ENCODE measurements at regions not wholly inside any gene's neighbourhood (a gene's known extent, or its start where the extent isn't known, plus 50 kb on each side); places are given as distances from the start of the nearest gene placed in this dataset.
"Not testable (repeated sequence)": the region's sequence is repeated elsewhere in the genome, so short reads cannot be mapped to it uniquely, and the experiment has no call there.

DNA sequence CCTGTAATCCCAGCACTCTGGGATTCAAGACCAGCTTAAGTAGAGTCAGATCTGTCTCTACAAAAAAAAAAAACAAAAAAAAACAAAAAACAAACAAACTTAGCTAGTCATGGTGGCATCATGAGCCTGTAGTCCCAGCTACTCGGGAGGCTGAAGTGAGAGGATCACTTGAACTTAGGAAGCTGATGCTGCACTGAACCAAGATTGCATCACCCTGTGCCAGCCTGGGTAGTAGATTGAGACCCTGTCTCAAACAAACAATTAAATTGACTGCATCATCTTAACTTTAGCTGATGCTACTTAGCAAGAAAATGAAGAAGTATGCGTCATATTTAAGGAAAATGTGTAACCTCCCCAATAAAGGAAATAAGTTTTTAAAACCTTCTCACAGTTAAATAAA is 136.6 kb upstream of the ATXN7L3B start:
- no peak for DNase-seq

GRCh38 chr12:74401966-74402365 is 135.7 kb upstream of the ATXN7L3B start:
- Histone ChIP-seq H3K4me3 (ENCODE audit: control extremely low read depth in 1 of 5, extremely low read depth in 1 of 5, insufficient read depth in 1 of 5, low read depth in 2 of 5, low read length in 4 of 5) (no peak overlapping the region), H3K27me3 (replicated peaks in 1 of 4; ENCODE audit: control extremely low read depth in 1 of 4, control insufficient read depth in 3 of 4, insufficient read depth in 4 of 4, low read length in 3 of 4) (no peaks in the 10 kb centered on the region), H3K9me3 (ENCODE audit: control extremely low read depth in 1 of 3, control insufficient read depth in 2 of 3, insufficient read depth in 1 of 3, low read length in 2 of 3) (no peaks in the 10 kb centered on the region), H2AFZ (ENCODE audit: insufficient read depth, low read depth, low read length, poor library complexity, severe bottlenecking) (no peak overlapping the region), H3K4me1 (ENCODE audit: control insufficient read depth in 2 of 2, insufficient read depth in 2 of 2, low read length in 2 of 2) (no peaks in the 10 kb centered on the region), H3K36me3 (replicated peaks in 1 of 2; ENCODE audit: control extremely low read depth in 1 of 2, control insufficient read depth in 1 of 2, extremely low read depth in 1 of 2, insufficient read depth in 2 of 2, low read length in 1 of 2) (no peaks in the 10 kb centered on the region), H3K79me2 (ENCODE audit: control insufficient read depth, insufficient read depth, low read length) (no peaks in the 10 kb centered on the region), H4K20me1 (ENCODE audit: control insufficient read depth, insufficient read depth, low read length, poor library complexity, severe bottlenecking) (no peaks in the 10 kb centered on the region), H3K4me2 (replicated peaks; ENCODE audit: low read depth, low read length, poor library complexity, severe bottlenecking) (no peak overlapping the region), H3K9ac (ENCODE audit: low read length) (no peak overlapping the region), H3K27ac (ENCODE audit: low read length in 2 of 2) (no peak overlapping the region)
- Mint-ChIP-seq H3K4me3 (no peak overlapping the region), H3K27ac (no peak overlapping the region), H3K9me3 (ENCODE audit: insufficient read depth) (no peaks in the 10 kb centered on the region), H3K27me3 (no peaks in the 10 kb centered on the region), H3K4me1 (no peaks in the 10 kb centered on the region)
- ATAC-seq (ENCODE audit: low read depth) = no peak
- no peak for TF ChIP-seq CTCF (IDR thresholded peaks at IDR 0.05)
- no peak for TF ChIP-seq EZH2 (IDR thresholded peaks at IDR 0.05; ENCODE audit: borderline replicate concordance, insufficient read depth, low read depth, low read length, poor library complexity, severe bottlenecking)
- intact Hi-C loops (cut with micrococcal nuclease) = no loop called here
- POLR2A ChIA-PET = no interaction called here
- 80% methylated on average over 1 of the region's 3 CpGs for WGBS (ENCODE audit: insufficient coverage)
- no peak for DNase-seq
- CTCF ChIA-PET = no interaction called here

More for the DNA sequence above, 136.6 kb upstream of the ATXN7L3B start:
- Mint-ChIP-seq H3K9me3 (ENCODE audit: insufficient read depth) (no peaks in the 10 kb centered on the region), H3K4me1 (no peaks in the 10 kb centered on the region), H3K4me3 (no peak overlapping the region), H3K27ac (no peak overlapping the region), H3K27me3 (no peaks in the 10 kb centered on the region)
- Histone ChIP-seq H3K4me3 (ENCODE audit: control extremely low read depth in 1 of 5, extremely low read depth in 1 of 5, insufficient read depth in 1 of 5, low read depth in 2 of 5, low read length in 4 of 5) (no peak overlapping the region), H3K4me2 (replicated peaks; ENCODE audit: low read depth, low read length, poor library complexity, severe bottlenecking) (no peak overlapping the region), H3K79me2 (ENCODE audit: control insufficient read depth, insufficient read depth, low read length) (no peaks in the 10 kb centered on the region), H3K4me1 (ENCODE audit: control insufficient read depth in 2 of 2, insufficient read depth in 2 of 2, low read length in 2 of 2) (no peaks in the 10 kb centered on the region), H3K36me3 (replicated peaks in 1 of 2; ENCODE audit: control extremely low read depth in 1 of 2, control insufficient read depth in 1 of 2, extremely low read depth in 1 of 2, insufficient read depth in 2 of 2, low read length in 1 of 2) (no peaks in the 10 kb centered on the region), H4K20me1 (ENCODE audit: control insufficient read depth, insufficient read depth, low read length, poor library complexity, severe bottlenecking) (no peaks in the 10 kb centered on the region), H2AFZ (ENCODE audit: insufficient read depth, low read depth, low read length, poor library complexity, severe bottlenecking) (no peak overlapping the region), H3K27ac (ENCODE audit: low read length in 2 of 2) (no peak overlapping the region), H3K9me3 (ENCODE audit: control extremely low read depth in 1 of 3, control insufficient read depth in 2 of 3, insufficient read depth in 1 of 3, low read length in 2 of 3) (no peaks in the 10 kb centered on the region), H3K27me3 (replicated peaks in 1 of 4; ENCODE audit: control extremely low read depth in 1 of 4, control insufficient read depth in 3 of 4, insufficient read depth in 4 of 4, low read length in 3 of 4) (no peaks in the 10 kb centered on the region), H3K9ac (ENCODE audit: low read length) (no peak overlapping the region)
- ATAC-seq (ENCODE audit: low read depth) = no peak
- intact Hi-C loops (cut with micrococcal nuclease) = no loop called here
- TF ChIP-seq CTCF (IDR thresholded peaks at IDR 0.05) (no peak), EZH2 (IDR thresholded peaks at IDR 0.05; ENCODE audit: borderline replicate concordance, insufficient read depth, low read depth, low read length, poor library complexity, severe bottlenecking) (no peak)
- WGBS (ENCODE audit: insufficient coverage) = no CpG with 5 or more reads among the region's 2 CpGs
- ChIA-PET POLR2A (no interaction called here), CTCF (no interaction called here)

DNA sequence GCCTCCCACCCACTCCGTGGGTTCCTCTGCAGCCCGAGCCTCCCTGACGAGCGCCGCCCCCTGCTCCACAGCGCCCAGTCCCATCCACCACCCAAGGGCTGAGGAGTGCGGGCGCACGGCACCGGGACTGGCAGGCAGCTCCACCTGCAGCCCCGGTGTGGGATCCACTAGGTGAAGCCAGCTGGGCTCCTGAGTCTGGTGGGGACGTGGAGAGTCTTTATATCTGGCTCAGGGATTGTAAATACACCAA is 134.5 kb upstream of the ATXN7L3B start:
- intact Hi-C loops (cut with micrococcal nuclease) = not testable (repeated sequence)

More for the DNA sequence above, 134.5 kb upstream of the ATXN7L3B start:
- H3K36me3 ChIP-seq (replicated peaks in 1 of 2; ENCODE audit: control extremely low read depth in 1 of 2, control insufficient read depth in 1 of 2, extremely low read depth in 1 of 2, insufficient read depth in 2 of 2, low read length in 1 of 2); POLR2A ChIA-PET; H4K20me1 ChIP-seq (ENCODE audit: control insufficient read depth, insufficient read depth, low read length, poor library complexity, severe bottlenecking); H3K27me3 ChIP-seq (replicated peaks in 1 of 4; ENCODE audit: control extremely low read depth in 1 of 4, control insufficient read depth in 3 of 4, insufficient read depth in 4 of 4, low read length in 3 of 4); H3K9me3 ChIP-seq (ENCODE audit: control extremely low read depth in 1 of 3, control insufficient read depth in 2 of 3, insufficient read depth in 1 of 3, low read length in 2 of 3); H3K4me3 ChIP-seq (ENCODE audit: control extremely low read depth in 1 of 5, extremely low read depth in 1 of 5, insufficient read depth in 1 of 5, low read depth in 2 of 5, low read length in 4 of 5); ATAC-seq (ENCODE audit: low read depth); H3K79me2 ChIP-seq (ENCODE audit: control insufficient read depth, insufficient read depth, low read length); DNase-seq; H3K9me3 Mint-ChIP-seq (ENCODE audit: insufficient read depth); H3K4me2 ChIP-seq (replicated peaks; ENCODE audit: low read depth, low read length, poor library complexity, severe bottlenecking); H3K9ac ChIP-seq (ENCODE audit: low read length); H3K4me3 Mint-ChIP-seq; H3K27me3 Mint-ChIP-seq; H2AFZ ChIP-seq (ENCODE audit: insufficient read depth, low read depth, low read length, poor library complexity, severe bottlenecking); H3K4me1 Mint-ChIP-seq; H3K27ac Mint-ChIP-seq; H3K4me1 ChIP-seq (ENCODE audit: control insufficient read depth in 2 of 2, insufficient read depth in 2 of 2, low read length in 2 of 2); CTCF ChIA-PET; H3K27ac ChIP-seq (ENCODE audit: low read length in 2 of 2): not testable (repeated sequence)
- WGBS (ENCODE audit: insufficient coverage) = 88% methylated on average over 7 of the region's 12 CpGs

Data from B cell (primary cell).